ENCODE measurements at regions not wholly inside any gene's neighbourhood (a gene's known extent, or its start where the extent isn't known, plus 50 kb on each side); places are given as distances from the start of the nearest gene placed in this dataset.

- TF ChIP-seq, protein P1, sequence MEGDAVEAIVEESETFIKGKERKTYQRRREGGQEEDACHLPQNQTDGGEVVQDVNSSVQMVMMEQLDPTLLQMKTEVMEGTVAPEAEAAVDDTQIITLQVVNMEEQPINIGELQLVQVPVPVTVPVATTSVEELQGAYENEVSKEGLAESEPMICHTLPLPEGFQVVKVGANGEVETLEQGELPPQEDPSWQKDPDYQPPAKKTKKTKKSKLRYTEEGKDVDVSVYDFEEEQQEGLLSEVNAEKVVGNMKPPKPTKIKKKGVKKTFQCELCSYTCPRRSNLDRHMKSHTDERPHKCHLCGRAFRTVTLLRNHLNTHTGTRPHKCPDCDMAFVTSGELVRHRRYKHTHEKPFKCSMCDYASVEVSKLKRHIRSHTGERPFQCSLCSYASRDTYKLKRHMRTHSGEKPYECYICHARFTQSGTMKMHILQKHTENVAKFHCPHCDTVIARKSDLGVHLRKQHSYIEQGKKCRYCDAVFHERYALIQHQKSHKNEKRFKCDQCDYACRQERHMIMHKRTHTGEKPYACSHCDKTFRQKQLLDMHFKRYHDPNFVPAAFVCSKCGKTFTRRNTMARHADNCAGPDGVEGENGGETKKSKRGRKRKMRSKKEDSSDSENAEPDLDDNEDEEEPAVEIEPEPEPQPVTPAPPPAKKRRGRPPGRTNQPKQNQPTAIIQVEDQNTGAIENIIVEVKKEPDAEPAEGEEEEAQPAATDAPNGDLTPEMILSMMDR (IDR thresholded peaks at IDR 0.05; ENCODE audit: insufficient read depth, low read depth, low read length) = no peak
- ChIA-PET POLR2A (no interaction called here), CTCF (interaction anchor here (0.5 kb wide), 1 partner anchor 14 kb away, joined by 3 read pairs; no protein-coding TSS in a partner anchor)
- Histone ChIP-seq H3K4me3 (ENCODE audit: low read depth, low read length) (no peak overlapping the region), H3K36me3 (ENCODE audit: control insufficient read depth, insufficient read depth, low read length) (no peaks in the 10 kb centered on the region), H3K27me3 (ENCODE audit: control insufficient read depth, insufficient read depth, low read length) (peaks cover 22% of the 10 kb centered on the region)
- no peak for DNase-seq (ENCODE audit: low read depth)
These were observed 67.3 kb upstream of the SH3RF3 start for GRCh38 chr2:109061736-109062135.

DNA sequence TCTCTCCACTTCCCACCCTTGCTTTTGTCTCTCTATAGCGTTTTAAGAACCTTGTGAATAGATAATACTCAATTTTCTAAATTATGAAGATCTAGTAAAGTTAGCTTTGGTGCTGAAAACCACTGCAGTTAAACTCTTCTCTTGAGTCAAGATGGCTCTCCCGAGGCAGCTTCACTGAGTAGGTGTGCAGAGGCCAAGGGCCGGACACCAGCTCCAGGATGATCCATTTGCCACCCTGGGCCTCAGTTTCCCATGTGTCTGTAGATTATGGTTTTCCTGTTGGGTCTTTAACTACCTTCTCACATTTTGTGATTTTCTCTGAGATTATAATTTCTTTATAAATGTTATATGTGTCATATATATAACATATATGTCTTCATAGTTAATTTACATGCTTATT lies 68.5 kb upstream of the SH3RF3 start:
- no peaks in the 10 kb centered on the region for H3K36me3 ChIP-seq (ENCODE audit: control insufficient read depth, insufficient read depth, low read length)
- H3K27me3 ChIP-seq (ENCODE audit: control insufficient read depth, insufficient read depth, low read length) = peaks cover 20% of the 10 kb centered on the region
- DNase-seq (ENCODE audit: low read depth) = no peak
- ChIA-PET POLR2A (no interaction called here), CTCF (interaction anchor here (1.2 kb wide), 1 partner anchor 12 kb away, joined by 3 read pairs; no protein-coding TSS in a partner anchor)
- TF ChIP-seq, protein P1 (IDR thresholded peaks at IDR 0.05; ENCODE audit: insufficient read depth, low read depth, low read length) = no peak
- H3K4me3 ChIP-seq (ENCODE audit: low read depth, low read length) = no peak overlapping the region

DNA sequence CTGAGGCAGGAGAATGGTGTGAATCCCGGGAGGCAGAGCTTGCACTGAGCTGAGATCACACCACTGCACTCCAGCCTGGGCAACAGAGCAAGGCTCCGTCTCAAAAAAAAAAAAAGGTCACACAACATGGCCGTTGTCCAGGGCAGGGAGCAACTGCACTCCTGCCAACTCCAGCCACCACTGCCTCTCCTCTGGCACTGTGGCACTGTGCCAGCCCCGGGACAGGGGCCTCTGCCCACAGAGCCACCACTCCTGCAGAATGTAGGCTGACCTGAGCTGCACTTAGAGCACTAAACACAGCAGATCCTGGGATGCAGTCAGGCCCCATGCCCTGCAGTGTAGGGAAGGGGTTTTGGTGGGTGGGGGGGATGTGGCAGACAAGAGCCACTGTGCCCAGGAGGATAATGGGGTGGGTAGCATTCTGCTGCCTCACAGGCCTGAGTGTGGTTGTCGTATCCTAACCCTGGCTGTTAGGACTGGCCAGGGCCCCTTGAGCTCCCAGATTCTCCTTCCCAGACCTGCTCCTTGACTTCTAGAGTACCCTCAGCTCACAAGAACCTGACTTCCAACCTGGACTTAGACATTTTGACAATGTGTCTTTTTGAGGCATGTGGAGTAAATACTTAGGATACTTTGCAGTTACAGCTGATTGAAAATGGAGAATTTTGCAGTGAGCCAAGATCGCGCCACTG lies 69.4 kb upstream of the SH3RF3 start:
- Histone ChIP-seq H3K36me3 (ENCODE audit: control insufficient read depth, insufficient read depth, low read length) (no peaks in the 10 kb centered on the region), H3K4me3 (ENCODE audit: low read depth, low read length) (no peak overlapping the region), H3K27me3 (ENCODE audit: control insufficient read depth, insufficient read depth, low read length) (peaks cover 21% of the 10 kb centered on the region)
- POLR2A ChIA-PET = no interaction called here
- TF ChIP-seq, protein P1 (IDR thresholded peaks at IDR 0.05; ENCODE audit: insufficient read depth, low read depth, low read length) = no peak
- no peak for DNase-seq (ENCODE audit: low read depth)
- CTCF ChIA-PET = interaction anchor here (1.2 kb wide), 1 partner anchor 11 kb away, joined by 3 read pairs; no protein-coding TSS in a partner anchor

GRCh38 chr2:109058802-109059201 lies 69.8 kb upstream of the EDAR start:
- H3K27me3 ChIP-seq (ENCODE audit: control insufficient read depth, insufficient read depth, low read length) = peaks cover 23% of the 10 kb centered on the region
- TF ChIP-seq, protein P1 (IDR thresholded peaks at IDR 0.05; ENCODE audit: insufficient read depth, low read depth, low read length) = no peak
- H3K4me3 ChIP-seq (ENCODE audit: low read depth, low read length) = no peak overlapping the region
- no peak for DNase-seq (ENCODE audit: low read depth)
- no peaks in the 10 kb centered on the region for H3K36me3 ChIP-seq (ENCODE audit: control insufficient read depth, insufficient read depth, low read length)
- POLR2A ChIA-PET = no interaction called here
- CTCF ChIA-PET = interaction anchor here (0.6 kb wide), 1 partner anchor 513 kb away, joined by 3 read pairs; no protein-coding TSS in a partner anchor

GRCh38 chr2:109058191-109058632 lies 69.2 kb upstream of the EDAR start:
- TF ChIP-seq, protein P1 (IDR thresholded peaks at IDR 0.05; ENCODE audit: insufficient read depth, low read depth, low read length) = no peak
- Histone ChIP-seq H3K36me3 (ENCODE audit: control insufficient read depth, insufficient read depth, low read length) (no peaks in the 10 kb centered on the region), H3K27me3 (ENCODE audit: control insufficient read depth, insufficient read depth, low read length) (peaks cover 27% of the 10 kb centered on the region), H3K4me3 (ENCODE audit: low read depth, low read length) (no peak overlapping the region)
- ChIA-PET CTCF (interaction anchor here (0.6 kb wide), 1 partner anchor 513 kb away, joined by 3 read pairs; no protein-coding TSS in a partner anchor), POLR2A (no interaction called here)
- no peak for DNase-seq (ENCODE audit: low read depth)

All from BJ (cell line).